ENCODE measurements at regions not wholly inside any gene's neighbourhood (a gene's known extent, or its start where the extent isn't known, plus 50 kb on each side); places are given as distances from the start of the nearest gene placed in this dataset.

GRCh38 chr2:185633621-185634020 is 105.0 kb upstream of the FSIP2 start:
- Histone ChIP-seq H3K27me3 (ENCODE audit: insufficient read depth, low read length) (no peaks in the 10 kb centered on the region), H3K23ac (ENCODE audit: insufficient read length, low read depth, low read length) (no peak overlapping the region), H3K56ac (ENCODE audit: insufficient read length, low read depth, low read length) (no peak overlapping the region), H3K4me1 (ENCODE audit: insufficient read depth, low read length) (no peaks in the 10 kb centered on the region), H2BK12ac (ENCODE audit: insufficient read length, low read depth, low read length) (no peak overlapping the region), H3K23me2 (ENCODE audit: insufficient read length, low read depth, low read length, poor library complexity, severe bottlenecking) (no peaks in the 10 kb centered on the region), H3K4me2 (ENCODE audit: insufficient read depth, insufficient read length, low read length) (no peak overlapping the region), H3K14ac (ENCODE audit: insufficient read depth, low read length) (no peak overlapping the region), H3T11ph (ENCODE audit: low read length) (no peak overlapping the region), H3K79me1 (ENCODE audit: insufficient read depth, low read depth, low read length, poor library complexity, severe bottlenecking) (no peaks in the 10 kb centered on the region), H3K9ac (ENCODE audit: extremely low read depth, insufficient read length, low read length) (no peak overlapping the region), H2BK15ac (ENCODE audit: low read depth, low read length) (no peak overlapping the region), H2BK120ac (ENCODE audit: low read depth, low read length, poor library complexity, severe bottlenecking) (no peak overlapping the region), H3K18ac (ENCODE audit: insufficient read length, low read depth, low read length) (no peak overlapping the region), H4K5ac (ENCODE audit: insufficient read length, low read depth, low read length) (no peak overlapping the region), H3K4ac (ENCODE audit: low read depth, low read length) (no peak overlapping the region), H3K79me2 (ENCODE audit: insufficient read depth, low read length) (no peaks in the 10 kb centered on the region), H4K8ac (replicated peaks; ENCODE audit: insufficient read length, low read depth, low read length) (no peak overlapping the region), H2BK20ac (ENCODE audit: low read depth, low read length, poor library complexity, severe bottlenecking) (no peak overlapping the region), H4K91ac (ENCODE audit: insufficient read length, low read depth, low read length) (no peak overlapping the region), H2BK5ac (ENCODE audit: insufficient read length, low read length) (no peak overlapping the region), H3K9me3 (ENCODE audit: control insufficient read depth, low read depth, low read length) (no peaks in the 10 kb centered on the region), H2AFZ (ENCODE audit: low read length) (no peak overlapping the region), H2AK5ac (ENCODE audit: insufficient read length, low read length) (no peak overlapping the region), H4K20me1 (ENCODE audit: control insufficient read depth, insufficient read depth, insufficient read length) (no peaks in the 10 kb centered on the region), H3K27ac (ENCODE audit: insufficient read length, low read depth, low read length) (no peak overlapping the region)
- Mint-ChIP-seq H3K36me3 (ENCODE audit: insufficient read depth in 1 of 3, low read depth in 3 of 3) (no peaks in the 10 kb centered on the region), H3K27ac (no peak overlapping the region), H3K27me3 (ENCODE audit: low read depth) (no peaks in the 10 kb centered on the region), H3K4me1 (peaks cover 13 to 23% of the 10 kb centered on the region in 2 experiments), H3K9me3 (no peaks in the 10 kb centered on the region), H3K4me3 (no peak overlapping the region)
- WGBS (ENCODE audit: extremely low coverage, insufficient read length, low lambda C conversion rate), result no CpG with 5 or more reads among the region's 2 CpGs
- TF ChIP-seq CTCF (conservative IDR thresholded peaks at IDR 0.05), result no peak
- DNase-seq, result no peak

All from H9 (cell line).